ENCODE measurements at regions not wholly inside any gene's neighbourhood (a gene's known extent, or its start where the extent isn't known, plus 50 kb on each side); places are given as distances from the start of the nearest gene placed in this dataset.

- intact Hi-C loops (cut with micrococcal nuclease) = no loop called here
Measured at GRCh38 chr14:101349108-101349507, 212.2 kb upstream of the DIO3 start.

- intact Hi-C loops (cut with micrococcal nuclease) = no loop called here
Measured at GRCh38 chr14:101350021-101350420, 211.3 kb upstream of the DIO3 start.

- intact Hi-C loops (cut with micrococcal nuclease) = no loop called here
Measured at GRCh38 chr14:101350691-101351090, 210.6 kb upstream of the DIO3 start.

GRCh38 chr14:101351146-101351545 lies 210.1 kb upstream of the DIO3 start:
- intact Hi-C loops (cut with micrococcal nuclease) = no loop called here

- intact Hi-C loops (cut with micrococcal nuclease) = no loop called here
Measured at GRCh38 chr14:101351769-101352168, 209.5 kb upstream of the DIO3 start.

- intact Hi-C loops (cut with micrococcal nuclease) = no loop called here
Measured at GRCh38 chr14:101352567-101352966, 208.7 kb upstream of the DIO3 start.

- intact Hi-C loops (cut with micrococcal nuclease) = no loop called here
Measured at GRCh38 chr14:101353422-101353821, 207.9 kb upstream of the DIO3 start.

GRCh38 chr14:101354726-101355125 lies 206.6 kb upstream of the DIO3 start:
- intact Hi-C loops (cut with micrococcal nuclease) = no loop called here

GRCh38 chr14:101355284-101355683 lies 206.0 kb upstream of the DIO3 start:
- intact Hi-C loops (cut with micrococcal nuclease) = no loop called here

GRCh38 chr14:101357038-101357437 lies 204.3 kb upstream of the DIO3 start:
- intact Hi-C loops (cut with micrococcal nuclease) = no loop called here

GRCh38 chr14:101357559-101358319 lies 203.6 kb upstream of the DIO3 start:
- intact Hi-C loops (cut with micrococcal nuclease) = no loop called here

- intact Hi-C loops (cut with micrococcal nuclease) = no loop called here
Measured at GRCh38 chr14:101358320-101359125, 202.8 kb upstream of the DIO3 start.

GRCh38 chr14:101359221-101360053 lies 201.9 kb upstream of the DIO3 start:
- intact Hi-C loops (cut with micrococcal nuclease) = no loop called here

GRCh38 chr14:101360054-101360911 lies 201.0 kb upstream of the DIO3 start:
- intact Hi-C loops (cut with micrococcal nuclease) = no loop called here

- intact Hi-C loops (cut with micrococcal nuclease) = no loop called here
Measured at GRCh38 chr14:101361044-101361443, 200.3 kb upstream of the DIO3 start.

GRCh38 chr14:101361451-101362433 lies 199.6 kb upstream of the DIO3 start:
- intact Hi-C loops (cut with micrococcal nuclease) = no loop called here

GRCh38 chr14:101362529-101363260 lies 198.6 kb upstream of the DIO3 start:
- intact Hi-C loops (cut with micrococcal nuclease) = no loop called here

- intact Hi-C loops (cut with micrococcal nuclease) = no loop called here
Measured at GRCh38 chr14:101363261-101363555, 198.1 kb upstream of the DIO3 start.

GRCh38 chr14:101363880-101364391 lies 197.4 kb upstream of the DIO3 start:
- intact Hi-C loops (cut with micrococcal nuclease) = no loop called here

Measured in T-helper 1 cell treated with Interleukin-12 subunit alpha and Interleukin-12 subunit beta and Interleukin-4 antibody, amounts not matched to agents 30 ng/mL and 1 ng/mL, for 36 hours (primary cell).